Loucy (cell line): ENCODE measurements at regions not wholly inside any gene's neighbourhood (a gene's known extent, or its start where the extent isn't known, plus 50 kb on each side); places are given as distances from the start of the nearest gene placed in this dataset.

Experiments used
- CTCF ChIP-seq: fragments of 200-600 bp; sonication (generic); conservative IDR thresholded peaks from 2 replicates; pipeline ENCODE4 v1.5.1; 2014; ENCODE audit warnings: mild to moderate bottlenecking, antibody characterized with exemption, low read length
- EZH2phosphoT487 ChIP-seq: fragments of 200-600 bp; IDR thresholded peaks from 2 replicates; pipeline ENCODE4 v1.6.1; 2018; ENCODE audit warnings: antibody characterized with exemption, mild to moderate bottlenecking, moderate library complexity, borderline replicate concordance

GRCh38 chr5:173532689-173533250 lies 83.7 kb downstream of the BOD1 start:
- TF ChIP-seq CTCF (no peak), EZH2phosphoT487 (no peak)
